MCF 10A (cell line): ENCODE measurements at regions not wholly inside any gene's neighbourhood (a gene's known extent, or its start where the extent isn't known, plus 50 kb on each side); places are given as distances from the start of the nearest gene placed in this dataset.

ENCODE experiments used
- BruUV-seq: library from RNA; stranded (reverse); fragments of 400-500 nt; replicated peaks from 2 replicates; lab custom pipeline; 2021; lab: Mats Ljungman, UMichigan
- CTCF ChIA-PET: fragments of 300-600 bp; sonication (Branson Sonifier 250); formaldehyde crosslinking; extraction: SDS; loops from one replicate; lab custom pipeline; 2021; ENCODE audit warnings: antibody characterized with exemption, inconsistent platforms; lab: Yijun Ruan, JAX
- POLR2A ChIA-PET: fragments of 300-600, 350-650 bp; sonication (Branson Sonifier 250); formaldehyde crosslinking; extraction: SDS; loops from one replicate; lab custom pipeline; 2020; ENCODE audit warnings: antibody characterized with exemption, inconsistent platforms; lab: Yijun Ruan, JAX
- DNase-seq: peaks from one replicate; pipeline ENCODE4 v3.0.0-alpha.2; 2018; ENCODE audit not compliant: unreplicated experiment
- H3K27ac Mint-ChIP-seq: one replicate; pipeline ENCODE4 v1.8.0; 2022; ENCODE audit warnings: mild to moderate bottlenecking, low read depth, mixed read lengths; ENCODE audit not compliant: unreplicated experiment
- H3K27me3 Mint-ChIP-seq: one replicate; pipeline ENCODE4 v1.8.0; 2022; ENCODE audit warnings: mixed read lengths; ENCODE audit not compliant: insufficient read depth, unreplicated experiment
- H3K36me3 Mint-ChIP-seq: one replicate; pipeline ENCODE4 v1.8.0; 2022; ENCODE audit warnings: mild to moderate bottlenecking, moderate library complexity, mixed read lengths; ENCODE audit not compliant: insufficient read depth, unreplicated experiment
- H3K4me1 Mint-ChIP-seq: one replicate; pipeline ENCODE4 v1.8.0; 2022; ENCODE audit warnings: mixed read lengths; ENCODE audit not compliant: insufficient read depth, unreplicated experiment
- H3K4me3 Mint-ChIP-seq: one replicate; pipeline ENCODE4 v1.8.0; 2022; ENCODE audit warnings: mild to moderate bottlenecking, moderate library complexity, mixed read lengths; ENCODE audit not compliant: unreplicated experiment
- H3K9me3 Mint-ChIP-seq: one replicate; pipeline ENCODE4 v1.8.0; 2022; ENCODE audit warnings: mixed read lengths; ENCODE audit not compliant: unreplicated experiment
- intact Hi-C: fragments of 100-400 bp; cut with micrococcal nuclease; formaldehyde crosslinking; loops from 2 replicates; pipeline ENCODE4 v1.14.1; 2022
- TF ChIP-seq, protein P1 (sequence below): fragments of 200-600 bp; IDR thresholded peaks from one replicate; pipeline ENCODE4 v1.8.0; 2022; ENCODE audit warnings: antibody characterized with exemption, mild to moderate bottlenecking; ENCODE audit not compliant: unreplicated experiment

DNA sequence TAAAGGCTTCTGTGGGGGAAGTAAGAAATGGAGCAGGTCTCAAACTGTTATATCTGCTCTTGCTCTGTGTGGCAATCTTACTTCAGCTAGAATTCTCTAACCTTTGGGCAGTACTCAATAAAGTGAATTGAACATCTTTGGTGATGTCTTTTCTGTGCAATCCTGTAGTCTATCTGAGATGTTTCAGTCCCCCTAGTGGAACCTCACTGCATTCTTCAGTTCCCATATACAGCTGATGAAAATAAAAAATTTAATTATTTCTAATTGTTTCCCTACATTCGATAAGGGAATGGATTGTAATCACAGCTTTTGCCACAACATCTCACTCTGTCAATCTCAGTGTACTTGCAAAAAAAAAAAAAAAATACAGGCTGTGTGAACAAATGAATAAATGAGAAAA is 522.6 kb downstream of the DNAJB9 start:
- ChIA-PET POLR2A (no interaction called here), CTCF (no interaction called here)
- Mint-ChIP-seq H3K27ac (no peak overlapping the region), H3K4me3 (no peak overlapping the region), H3K36me3 (no peaks in the 10 kb centered on the region), H3K27me3 (no peaks in the 10 kb centered on the region), H3K9me3 (no peaks in the 10 kb centered on the region), H3K4me1 (no peaks in the 10 kb centered on the region)
- TF ChIP-seq, protein P1, sequence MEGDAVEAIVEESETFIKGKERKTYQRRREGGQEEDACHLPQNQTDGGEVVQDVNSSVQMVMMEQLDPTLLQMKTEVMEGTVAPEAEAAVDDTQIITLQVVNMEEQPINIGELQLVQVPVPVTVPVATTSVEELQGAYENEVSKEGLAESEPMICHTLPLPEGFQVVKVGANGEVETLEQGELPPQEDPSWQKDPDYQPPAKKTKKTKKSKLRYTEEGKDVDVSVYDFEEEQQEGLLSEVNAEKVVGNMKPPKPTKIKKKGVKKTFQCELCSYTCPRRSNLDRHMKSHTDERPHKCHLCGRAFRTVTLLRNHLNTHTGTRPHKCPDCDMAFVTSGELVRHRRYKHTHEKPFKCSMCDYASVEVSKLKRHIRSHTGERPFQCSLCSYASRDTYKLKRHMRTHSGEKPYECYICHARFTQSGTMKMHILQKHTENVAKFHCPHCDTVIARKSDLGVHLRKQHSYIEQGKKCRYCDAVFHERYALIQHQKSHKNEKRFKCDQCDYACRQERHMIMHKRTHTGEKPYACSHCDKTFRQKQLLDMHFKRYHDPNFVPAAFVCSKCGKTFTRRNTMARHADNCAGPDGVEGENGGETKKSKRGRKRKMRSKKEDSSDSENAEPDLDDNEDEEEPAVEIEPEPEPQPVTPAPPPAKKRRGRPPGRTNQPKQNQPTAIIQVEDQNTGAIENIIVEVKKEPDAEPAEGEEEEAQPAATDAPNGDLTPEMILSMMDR: no peak
- intact Hi-C loops: no loop called here
- no peak for DNase-seq
- no TSS peak for BruUV-seq

DNA sequence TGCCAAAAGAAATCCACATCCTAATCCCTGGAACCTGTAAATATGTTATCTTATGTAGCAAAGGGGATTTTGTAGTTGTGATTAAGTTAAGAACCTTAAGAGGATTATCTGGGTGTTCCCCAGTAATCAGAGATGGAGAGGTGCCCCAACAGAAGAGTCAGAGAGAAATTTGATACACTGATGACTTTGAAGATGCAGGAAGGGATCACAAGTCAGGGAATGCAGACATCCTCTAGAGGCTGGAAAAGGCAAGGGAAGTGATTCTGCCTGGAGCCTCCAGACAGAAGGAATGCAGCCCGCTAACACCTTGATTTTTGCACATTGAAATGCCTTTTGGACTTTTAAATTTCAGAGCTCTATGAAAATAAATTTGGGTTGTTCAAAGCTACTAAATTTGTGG is 531.7 kb downstream of the DNAJB9 start:
- Mint-ChIP-seq H3K36me3 (no peaks in the 10 kb centered on the region), H3K27me3 (peaks cover 15% of the 10 kb centered on the region), H3K4me1 (no peaks in the 10 kb centered on the region), H3K9me3 (no peaks in the 10 kb centered on the region), H3K27ac (no peak overlapping the region), H3K4me3 (no peak overlapping the region)
- TF ChIP-seq, protein P1: no peak
- DNase-seq: no peak
- BruUV-seq: no TSS peak
- POLR2A ChIA-PET: no interaction called here
- CTCF ChIA-PET: no interaction called here
- intact Hi-C loops: no loop called here

DNA sequence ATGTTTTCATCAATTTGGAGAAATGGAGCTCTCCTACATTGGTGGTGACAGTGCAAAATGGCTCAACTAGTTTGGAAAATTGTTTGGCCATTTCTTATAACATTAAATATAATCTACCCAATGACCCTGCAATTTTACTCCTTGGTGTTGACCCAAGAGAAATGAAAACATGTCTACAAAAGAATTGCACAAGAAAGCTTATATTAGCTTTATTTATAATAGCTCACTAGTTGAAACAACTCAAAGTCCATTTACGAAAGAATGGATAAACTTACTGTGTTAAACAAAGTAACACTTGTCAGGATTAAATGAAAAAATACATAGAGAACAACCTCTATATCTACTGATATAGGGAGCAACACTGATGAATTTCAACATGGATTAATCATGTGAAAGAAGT is 539.9 kb downstream of the DNAJB9 start:
- Mint-ChIP-seq H3K4me3 (no peak overlapping the region), H3K27ac (no peak overlapping the region), H3K9me3 (no peaks in the 10 kb centered on the region), H3K4me1 (no peaks in the 10 kb centered on the region), H3K36me3 (no peaks in the 10 kb centered on the region), H3K27me3 (peaks cover 19% of the 10 kb centered on the region)
- BruUV-seq: no TSS peak
- POLR2A ChIA-PET: no interaction called here
- DNase-seq: no peak
- TF ChIP-seq, protein P1: no peak
- intact Hi-C loops: no loop called here
- CTCF ChIA-PET: no interaction called here

DNA sequence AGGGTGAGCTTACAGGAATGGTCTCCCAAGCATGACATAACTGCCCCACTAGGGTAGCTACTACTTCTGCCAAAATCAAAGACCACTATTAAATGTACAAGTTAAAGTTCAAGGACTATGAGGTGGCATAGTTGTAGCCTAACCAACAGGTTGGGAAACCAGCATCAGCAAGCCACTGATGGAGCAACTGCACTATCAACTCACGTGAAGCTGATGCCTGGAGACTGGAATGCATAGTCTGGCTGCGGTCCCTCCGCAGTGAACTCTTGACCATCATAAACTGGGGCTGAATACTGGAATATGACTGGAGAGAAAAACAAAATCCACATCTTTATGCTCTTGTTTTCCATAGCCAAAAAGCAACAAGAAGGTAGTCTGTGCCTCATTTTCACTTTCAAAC is 541.4 kb downstream of the DNAJB9 start:
- CTCF ChIA-PET: interaction anchor here (0.6 kb wide), 1 partner anchor 939 kb away, joined by 3 read pairs; no protein-coding TSS in a partner anchor
- POLR2A ChIA-PET: no interaction called here
- Mint-ChIP-seq H3K4me1 (no peaks in the 10 kb centered on the region), H3K36me3 (no peaks in the 10 kb centered on the region), H3K4me3 (no peak overlapping the region), H3K27ac (no peak overlapping the region), H3K9me3 (no peaks in the 10 kb centered on the region), H3K27me3 (peaks cover 19% of the 10 kb centered on the region)
- intact Hi-C loops: no loop called here
- no peak for DNase-seq
- BruUV-seq: no TSS peak
- TF ChIP-seq, protein P1: no peak
